ENCODE measurements at regions not wholly inside any gene's neighbourhood (a gene's known extent, or its start where the extent isn't known, plus 50 kb on each side); places are given as distances from the start of the nearest gene placed in this dataset.

- no peak for TF ChIP-seq EP300 (IDR thresholded peaks at IDR 0.05)
- TF ChIP-seq CTCF (IDR thresholded peaks at IDR 0.05): no peak
- TF ChIP-seq POLR2AphosphoS5 (IDR thresholded peaks at IDR 0.05): no peak
- TF ChIP-seq POLR2A (IDR thresholded peaks at IDR 0.05): no peak
- H3K27me3 ChIP-seq: no peaks in the 10 kb centered on the region
- H3K4me1 ChIP-seq: no peaks in the 10 kb centered on the region
- H3K27ac ChIP-seq: no peak overlapping the region
- no peaks in the 10 kb centered on the region for H3K36me3 ChIP-seq
- H3K9me3 ChIP-seq: peaks cover 0 to 16% (median 4%) of the 10 kb centered on the region in 4 donors
- intact Hi-C loops (cut with DNase I; ENCODE audit: low total_unique reads): no loop called here
- H3K4me3 ChIP-seq: no peak overlapping the region
- whole genome bisulfite sequencing, 5 donors: 60 to 80% (median 79%) methylated on average over 2 of the region's 2 CpGs
- DNase-seq: no peak
Observed at GRCh38 chr13:56653043-56653442, 487.7 kb upstream of the PRR20A start.

- H3K27ac ChIP-seq: no peak overlapping the region
- WGBS, 5 donors: 92 to 98% (median 97%) methylated on average over 10 to 23 of the region's 23 CpGs
- H3K36me3 ChIP-seq: no peaks in the 10 kb centered on the region
- no peak for TF ChIP-seq POLR2A (IDR thresholded peaks at IDR 0.05)
- TF ChIP-seq POLR2AphosphoS5 (IDR thresholded peaks at IDR 0.05): no peak
- no peak for TF ChIP-seq EP300 (IDR thresholded peaks at IDR 0.05)
- no peak for TF ChIP-seq CTCF (IDR thresholded peaks at IDR 0.05)
- intact Hi-C loops (cut with DNase I; ENCODE audit: low total_unique reads): no loop called here
- DNase-seq: no peak
- H3K4me3 ChIP-seq: no peak overlapping the region
- H3K4me1 ChIP-seq: no peaks in the 10 kb centered on the region
- H3K9me3 ChIP-seq: peaks cover 0 to 54% (median 20%) of the 10 kb centered on the region in 4 donors
- no peaks in the 10 kb centered on the region for H3K27me3 ChIP-seq
Observed at GRCh38 chr13:56659041-56659471, 481.7 kb upstream of the PRR20A start.

DNA sequence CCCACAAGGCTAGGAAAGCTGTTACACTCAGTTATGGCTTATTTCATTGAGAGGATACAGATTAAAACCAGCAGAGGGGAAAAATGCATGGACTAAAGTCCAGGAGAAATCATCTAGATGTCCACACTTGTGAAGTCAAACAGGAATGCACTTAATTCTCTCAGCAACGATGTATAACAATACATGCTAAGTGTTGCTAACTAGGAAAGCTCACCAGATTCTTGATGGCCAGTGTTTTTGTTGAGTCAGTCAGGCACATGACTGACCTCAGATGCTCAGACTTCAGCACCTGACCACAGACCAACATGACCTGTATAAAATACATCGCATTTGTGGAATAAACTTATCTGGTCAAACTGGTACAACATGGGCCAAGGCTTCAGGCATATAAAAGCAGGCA, 470.2 kb upstream of the PRR20A start:
- 74 to 93% (median 78%) methylated on average over 2 of the region's 2 CpGs for WGBS, 5 donors
- Histone ChIP-seq H3K4me1 (no peaks in the 10 kb centered on the region), H3K4me3 (no peak overlapping the region), H3K9me3 (peaks cover 0 to 18% (median 4%) of the 10 kb centered on the region in 4 donors), H3K27ac (no peak overlapping the region), H3K36me3 (no peaks in the 10 kb centered on the region), H3K27me3 (no peaks in the 10 kb centered on the region)
- intact Hi-C loops (cut with DNase I; ENCODE audit: low total_unique reads): no loop called here
- TF ChIP-seq POLR2AphosphoS5 (IDR thresholded peaks at IDR 0.05): no peak
- TF ChIP-seq EP300 (IDR thresholded peaks at IDR 0.05): no peak
- no peak for TF ChIP-seq CTCF (IDR thresholded peaks at IDR 0.05)
- no peak for TF ChIP-seq POLR2A (IDR thresholded peaks at IDR 0.05)
- DNase-seq: no peak

DNA sequence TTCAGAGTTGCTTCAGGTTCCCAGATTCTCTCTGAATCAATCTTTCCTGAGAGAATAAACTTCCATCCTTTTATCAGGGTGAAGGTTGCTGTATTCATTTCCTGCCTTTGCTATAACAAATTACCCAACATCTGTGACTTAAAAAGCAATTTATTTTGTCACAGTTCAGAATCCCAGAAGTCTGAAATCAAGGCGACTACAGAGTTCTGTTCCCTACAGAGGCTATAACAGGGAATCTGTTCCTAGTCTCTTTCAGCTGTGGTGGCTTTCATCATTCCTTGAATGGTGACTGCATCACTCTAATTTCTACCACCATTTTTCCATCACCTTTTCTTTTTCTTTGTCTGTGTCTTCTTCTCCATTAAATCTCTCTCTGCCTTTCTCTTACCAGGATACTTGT, 459.3 kb upstream of the PRR20A start:
- WGBS, 5 donors: 38 to 78% (median 66%) methylated on average over 1 of the region's 1 CpG
- no peaks in the 10 kb centered on the region for H3K27me3 ChIP-seq
- H3K4me3 ChIP-seq: no peak overlapping the region
- intact Hi-C loops (cut with DNase I; ENCODE audit: low total_unique reads): no loop called here
- peaks cover 0 to 31% (median 8%) of the 10 kb centered on the region in 4 donors for H3K9me3 ChIP-seq
- H3K27ac ChIP-seq: no peak overlapping the region
- no peak for DNase-seq
- no peaks in the 10 kb centered on the region for H3K4me1 ChIP-seq
- H3K36me3 ChIP-seq: no peaks in the 10 kb centered on the region
- TF ChIP-seq CTCF (IDR thresholded peaks at IDR 0.05) (no peak), EP300 (IDR thresholded peaks at IDR 0.05) (no peak), POLR2AphosphoS5 (IDR thresholded peaks at IDR 0.05) (no peak), POLR2A (IDR thresholded peaks at IDR 0.05) (no peak)

All from stomach (tissue), 8 donors.